ENCODE measurements at regions not wholly inside any gene's neighbourhood (a gene's known extent, or its start where the extent isn't known, plus 50 kb on each side); places are given as distances from the start of the nearest gene placed in this dataset.

DNA sequence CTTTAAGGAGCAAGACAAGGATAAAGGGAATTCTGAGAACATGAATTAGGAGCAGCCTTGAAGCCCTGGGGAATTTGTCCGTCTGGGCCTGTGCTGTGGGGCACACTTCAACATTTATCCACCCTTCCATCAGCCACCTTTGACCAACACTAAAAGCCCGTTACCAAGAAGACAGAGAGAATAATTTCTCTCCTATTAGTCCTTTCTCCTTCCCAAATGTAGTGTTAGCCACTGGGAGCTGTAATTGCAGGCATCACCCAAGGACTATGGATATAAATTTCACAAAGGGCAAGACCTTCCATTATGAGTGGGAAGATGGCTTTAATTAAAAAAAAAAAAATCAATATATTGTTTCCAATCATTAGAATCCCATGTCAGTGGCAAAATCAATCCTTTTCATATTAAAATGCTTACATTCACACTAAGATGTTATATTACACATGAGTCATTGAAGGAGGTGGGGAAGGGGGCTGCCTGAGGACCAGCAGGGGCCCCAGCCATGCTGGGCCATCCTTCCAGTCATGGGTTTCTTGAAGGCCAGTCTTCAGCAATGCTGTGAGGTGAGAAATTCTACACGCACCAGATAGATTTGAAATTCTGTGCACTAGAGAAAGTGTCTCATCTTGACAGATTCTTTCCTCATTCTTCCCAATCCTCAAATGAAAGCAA, 292.5 kb upstream of the NRP1 start:
- Histone ChIP-seq H4K91ac (replicated peaks; ENCODE audit: insufficient read length, low read length) (no peak overlapping the region), H2BK15ac (ENCODE audit: low read length) (no peak overlapping the region), H4K20me1 (replicated peaks in 1 of 2; ENCODE audit: control insufficient read depth in 1 of 2, insufficient read depth in 2 of 2, low read length in 2 of 2) (no peaks in the 10 kb centered on the region), H3K9me3 (ENCODE audit: insufficient read depth in 2 of 2, low read depth in 1 of 2, low read length in 1 of 2) (no peaks in the 10 kb centered on the region), H4K5ac (ENCODE audit: insufficient read length, low read depth, low read length) (no peak overlapping the region), H3K79me1 (ENCODE audit: low read depth, low read length) (no peaks in the 10 kb centered on the region), H2BK12ac (ENCODE audit: low read depth, low read length) (no peak overlapping the region), H3K4me2 (ENCODE audit: insufficient read depth in 1 of 2, low read depth in 2 of 2, low read length in 2 of 2) (no peak overlapping the region), H3K56ac (replicated peaks; ENCODE audit: insufficient read length, low read depth, low read length) (no peak overlapping the region), H2AFZ (ENCODE audit: low read length) (no peak overlapping the region), H3K79me2 (ENCODE audit: control insufficient read depth in 1 of 2, insufficient read depth in 2 of 2, low read length in 2 of 2) (no peaks in the 10 kb centered on the region), H3K36me3 (ENCODE audit: control insufficient read depth in 2 of 4, insufficient read depth in 4 of 4, low read length in 3 of 4) (no peaks in the 10 kb centered on the region), H3K4ac (replicated peaks; ENCODE audit: insufficient read length, low read depth, low read length) (no peak overlapping the region), H3K27ac (ENCODE audit: low read depth, low read length) (no peak overlapping the region), H3K23me2 (ENCODE audit: low read depth, low read length) (no peaks in the 10 kb centered on the region), H3K23ac (ENCODE audit: insufficient read length) (no peak overlapping the region), H2AK5ac (ENCODE audit: low read depth, low read length) (no peak overlapping the region), H2BK120ac (replicated peaks; ENCODE audit: low read depth, low read length) (no peak overlapping the region), H2BK5ac (ENCODE audit: low read depth, low read length) (no peak overlapping the region), H3K9ac (replicated peaks in 1 of 4; ENCODE audit: extremely low read depth in 1 of 4, low read depth in 3 of 4, low read length in 3 of 4) (no peak overlapping the region), H3K4me1 (replicated peaks in 1 of 4; ENCODE audit: control insufficient read depth in 3 of 4, insufficient read depth in 4 of 4, low read length in 3 of 4) (no peaks in the 10 kb centered on the region), H3K14ac (ENCODE audit: insufficient read length) (no peak overlapping the region), H3K4me3 (ENCODE audit: extremely low read depth in 1 of 4, insufficient read depth in 2 of 4, low read depth in 3 of 4, low read length in 4 of 4) (no peak overlapping the region), H3K27me3 (replicated peaks in 1 of 4; ENCODE audit: control insufficient read depth in 3 of 4, extremely low read depth in 1 of 4, insufficient read depth in 3 of 4, low read length in 3 of 4) (no peaks in the 10 kb centered on the region), H4K8ac (ENCODE audit: extremely low read depth, insufficient read depth, low read length) (no peak overlapping the region), H2BK20ac (ENCODE audit: low read length) (no peak overlapping the region), H3K18ac (ENCODE audit: extremely low read depth, low read length) (no peak overlapping the region)
- ChIA-PET POLR2A (ENCODE audit: partially characterized antibody) (no interaction called here), CTCF (ENCODE audit: partially characterized antibody) (interaction anchor here (0.8 kb wide), 1 partner anchor 85 kb away, joined by 3 read pairs; no protein-coding TSS in a partner anchor)
- DNase-seq (ENCODE audit: low read depth in 1 of 2, low spot score in 2 of 2) (no peak), FAIRE-seq (no peak)
- whole genome bisulfite sequencing, 2 experiments (ENCODE audit: extremely low coverage in 1 of 2, insufficient coverage in 1 of 2, insufficient read length in 1 of 2, insufficient replicate concordance in 2 of 2, low coverage in 1 of 2, low lambda C conversion rate in 2 of 2, missing lambda C conversion rate in 1 of 2) = 92% methylated on average over 3 of the region's 3 CpGs; no CpG with 5 or more reads in 1 of the 2 experiments
- no peak for TF ChIP-seq GTF2F1 (IDR thresholded peaks at IDR 0.05; ENCODE audit: borderline replicate concordance, low read depth, low read length)
- TF ChIP-seq ATF3 (IDR thresholded peaks at IDR 0.05; ENCODE audit: insufficient read depth, low read depth, low read length) = no peak
- no peak for TF ChIP-seq RFX5 (IDR thresholded peaks at IDR 0.05; ENCODE audit: borderline replicate concordance, low read depth, low read length)
- no peak for TF ChIP-seq BCL11A (IDR thresholded peaks at IDR 0.05; ENCODE audit: low read depth in 2 of 2, low read length in 2 of 2)
- no peak for TF ChIP-seq POLR2A (IDR thresholded peaks at IDR 0.05; ENCODE audit: control extremely low read depth in 1 of 2, low read depth in 2 of 2, low read length in 2 of 2)
- TF ChIP-seq BRCA1 (IDR thresholded peaks at IDR 0.05; ENCODE audit: low read depth, low read length) = no peak
- TF ChIP-seq SUZ12 (IDR thresholded peaks at IDR 0.05; ENCODE audit: low read length) = no peak
- TF ChIP-seq TAF7 (optimal IDR thresholded peaks at IDR 0.05; ENCODE audit: borderline replicate concordance, low read depth, low read length) = no peak
- no peak for TF ChIP-seq EZH2 (IDR thresholded peaks at IDR 0.05; ENCODE audit: low read depth, low read length, severe bottlenecking)
- no peak for TF ChIP-seq CTBP2 (IDR thresholded peaks at IDR 0.05; ENCODE audit: borderline replicate concordance, insufficient read depth, insufficient read length, low read length)
- TF ChIP-seq CHD2 (IDR thresholded peaks at IDR 0.05; ENCODE audit: low read length) = no peak
- no peak for TF ChIP-seq RBBP5 (IDR thresholded peaks at IDR 0.05; ENCODE audit: borderline replicate concordance, low read depth, low read length)
- no peak for TF ChIP-seq TEAD4 (IDR thresholded peaks at IDR 0.05; ENCODE audit: low read depth, low read length)

All from H1 (cell line).